OCI-LY7 (cell line): ENCODE measurements at regions not wholly inside any gene's neighbourhood (a gene's known extent, or its start where the extent isn't known, plus 50 kb on each side); places are given as distances from the start of the nearest gene placed in this dataset.

ENCODE experiments used
- BruUV-seq: library from RNA; stranded (reverse); fragments of 400-500 nt; replicated peaks from 2 replicates; lab custom pipeline; 2021; lab: Mats Ljungman, UMichigan
- CTCF ChIA-PET: fragments of 300-600 bp; sonication (Branson Sonifier 250); formaldehyde crosslinking; loops from one replicate; lab custom pipeline; 2022; ENCODE audit warnings: antibody characterized with exemption; ENCODE audit not compliant: unreplicated experiment; lab: Charles Lee
- POLR2A ChIA-PET: fragments of 300-600 bp; sonication (Branson Sonifier 250); formaldehyde crosslinking; loops from one replicate; lab custom pipeline; 2022; ENCODE audit warnings: antibody characterized with exemption; lab: Charles Lee
- DNase-seq: peaks from one replicate; pipeline ENCODE4 v3.0.0-alpha.2; 2015; ENCODE audit warnings: low spot score
- H2AFZ ChIP-seq: fragments of 200-600 bp; sonication (generic), shearing (Covaris generic); 2 replicates; pipeline ENCODE4 v1.6.1; 2014; ENCODE audit warnings: mild to moderate bottlenecking, antibody characterized with exemption, low read length, moderate library complexity
- H3K27ac ChIP-seq: fragments of 200-600 bp; sonication (generic); 2 replicates; pipeline ENCODE4 v1.5.1; 2014; ENCODE audit warnings: mixed run types, low read depth, mild to moderate bottlenecking, moderate library complexity, low read length, inconsistent platforms; ENCODE audit not compliant: poor library complexity, severe bottlenecking
- H3K36me3 ChIP-seq: fragments of 200-600 bp; sonication (generic); 2 replicates; pipeline ENCODE4 v1.6.1; 2014; ENCODE audit warnings: mild to moderate bottlenecking, antibody characterized with exemption, low read length, moderate library complexity, mixed read lengths; ENCODE audit not compliant: insufficient read depth
- H3K4me1 ChIP-seq: fragments of 200-600 bp; sonication (generic); 2 replicates; pipeline ENCODE4 v1.5.1; 2014; ENCODE audit warnings: mild to moderate bottlenecking, low read length; ENCODE audit not compliant: insufficient read depth, poor library complexity, severe bottlenecking
- H3K4me2 ChIP-seq: fragments of 200-600 bp; sonication (generic); 2 replicates; pipeline ENCODE4 v1.6.1; 2014; ENCODE audit warnings: mild to moderate bottlenecking, low read length
- H3K4me3 ChIP-seq: fragments of 200-600 bp; sonication (generic); 2 replicates; pipeline ENCODE4 v1.5.1; 2014; ENCODE audit warnings: mild to moderate bottlenecking, low read depth, low read length; ENCODE audit not compliant: poor library complexity, severe bottlenecking
- H3K79me2 ChIP-seq: fragments of 200-600 bp; sonication (generic); 2 replicates; pipeline ENCODE4 v1.6.1; 2016; ENCODE audit warnings: low read depth, mild to moderate bottlenecking, low read length, moderate library complexity, mixed read lengths; ENCODE audit not compliant: insufficient read depth
- H3K9me2 ChIP-seq: fragments of 200-600 bp; sonication (generic); 2 replicates; pipeline ENCODE4 v1.6.1; 2016; ENCODE audit warnings: mild to moderate bottlenecking, low read length, mixed read lengths; ENCODE audit not compliant: insufficient read depth
- H3K9me3 ChIP-seq: fragments of 200-600 bp; sonication (generic); 2 replicates; pipeline ENCODE4 v1.6.1; 2014; ENCODE audit warnings: mild to moderate bottlenecking, mixed run types, low read length, mixed read lengths
- H4K20me1 ChIP-seq: fragments of 200-600 bp; sonication (generic); 2 replicates; pipeline ENCODE4 v1.6.1; 2014; ENCODE audit warnings: mild to moderate bottlenecking, antibody characterized with exemption, low read length, moderate library complexity, mixed read lengths; ENCODE audit not compliant: insufficient read depth
- EZH2phosphoT487 ChIP-seq: fragments of 200-600 bp; sonication (generic); IDR thresholded peaks from 2 replicates; pipeline ENCODE4 v1.6.1; 2018; ENCODE audit warnings: low read depth, borderline replicate concordance, mild to moderate bottlenecking, mixed run types, antibody characterized with exemption, low read length, moderate library complexity, mixed read lengths
- intact Hi-C: fragments of 100-400 bp; cut with micrococcal nuclease; formaldehyde crosslinking; loops from one replicate; pipeline ENCODE4 v1.10.0; 2022; ENCODE audit not compliant: unreplicated experiment
- TF ChIP-seq, protein P1 (sequence below): fragments of 200-600 bp; sonication (generic); conservative IDR thresholded peaks from 2 replicates; pipeline ENCODE4 v1.5.1; 2014; ENCODE audit warnings: mild to moderate bottlenecking, antibody characterized with exemption, low read length, moderate library complexity, mixed read lengths

GRCh38 chr2:145593991-145594614, 1074.2 kb upstream of the ZEB2 start:
- ChIA-PET CTCF (no interaction called here), POLR2A (interaction anchor here (0.7 kb wide), 1 partner anchor 792 kb away, joined by 3 read pairs; no protein-coding TSS in a partner anchor)
- H2AFZ ChIP-seq, result peak overlapping the region; percentile 48; the same call in 1 of the 2 replicates
- H3K4me2 ChIP-seq, result no peak overlapping the region
- DNase-seq, result no peak
- H3K36me3 ChIP-seq, result no peaks in the 10 kb centered on the region
- no peaks in the 10 kb centered on the region for H3K9me2 ChIP-seq
- intact Hi-C loops, result no loop called here
- H3K4me3 ChIP-seq, result no peak overlapping the region
- H3K79me2 ChIP-seq, result no peaks in the 10 kb centered on the region
- no TSS peak for BruUV-seq
- TF ChIP-seq EZH2phosphoT487, result no peak
- TF ChIP-seq, protein P1, sequence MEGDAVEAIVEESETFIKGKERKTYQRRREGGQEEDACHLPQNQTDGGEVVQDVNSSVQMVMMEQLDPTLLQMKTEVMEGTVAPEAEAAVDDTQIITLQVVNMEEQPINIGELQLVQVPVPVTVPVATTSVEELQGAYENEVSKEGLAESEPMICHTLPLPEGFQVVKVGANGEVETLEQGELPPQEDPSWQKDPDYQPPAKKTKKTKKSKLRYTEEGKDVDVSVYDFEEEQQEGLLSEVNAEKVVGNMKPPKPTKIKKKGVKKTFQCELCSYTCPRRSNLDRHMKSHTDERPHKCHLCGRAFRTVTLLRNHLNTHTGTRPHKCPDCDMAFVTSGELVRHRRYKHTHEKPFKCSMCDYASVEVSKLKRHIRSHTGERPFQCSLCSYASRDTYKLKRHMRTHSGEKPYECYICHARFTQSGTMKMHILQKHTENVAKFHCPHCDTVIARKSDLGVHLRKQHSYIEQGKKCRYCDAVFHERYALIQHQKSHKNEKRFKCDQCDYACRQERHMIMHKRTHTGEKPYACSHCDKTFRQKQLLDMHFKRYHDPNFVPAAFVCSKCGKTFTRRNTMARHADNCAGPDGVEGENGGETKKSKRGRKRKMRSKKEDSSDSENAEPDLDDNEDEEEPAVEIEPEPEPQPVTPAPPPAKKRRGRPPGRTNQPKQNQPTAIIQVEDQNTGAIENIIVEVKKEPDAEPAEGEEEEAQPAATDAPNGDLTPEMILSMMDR, result no peak
- no peaks in the 10 kb centered on the region for H4K20me1 ChIP-seq
- H3K27ac ChIP-seq, result no peak overlapping the region
- H3K4me1 ChIP-seq, result peaks cover 17% of the 10 kb centered on the region
- H3K9me3 ChIP-seq, result no peaks in the 10 kb centered on the region

DNA sequence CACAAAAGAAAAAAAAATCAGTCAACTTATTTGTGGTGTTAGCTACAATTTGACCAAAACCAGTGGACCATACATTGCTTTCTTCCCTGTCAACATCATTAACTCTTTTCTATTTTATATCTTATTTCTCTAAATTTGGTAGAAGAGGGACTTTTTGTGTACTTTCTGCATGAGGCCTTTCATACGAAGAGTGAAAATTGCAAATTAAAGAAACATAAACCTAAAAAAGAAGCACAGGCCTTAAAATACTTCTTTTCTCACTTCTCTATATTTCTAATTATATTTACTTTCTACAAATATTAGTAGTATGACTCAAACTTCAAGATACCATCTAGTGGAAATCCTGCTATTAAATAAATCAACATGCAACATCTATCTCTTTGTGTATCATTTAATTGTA, 1073.4 kb upstream of the ZEB2 start:
- H3K4me3 ChIP-seq, result no peak overlapping the region
- no peak overlapping the region for H3K4me2 ChIP-seq
- no peak for DNase-seq
- peaks cover 17% of the 10 kb centered on the region for H3K4me1 ChIP-seq
- no peaks in the 10 kb centered on the region for H3K9me3 ChIP-seq
- H3K9me2 ChIP-seq, result no peaks in the 10 kb centered on the region
- intact Hi-C loops, result no loop called here
- ChIA-PET CTCF (no interaction called here), POLR2A (interaction anchor here (1.0 to 1.1 kb wide), 2 partner anchors 13 to 15 kb away, joined by 3 to 4 read pairs; no protein-coding TSS in a partner anchor)
- peak overlapping the region; percentile 48; the same call in 1 of the 2 replicates for H2AFZ ChIP-seq
- H3K36me3 ChIP-seq, result no peaks in the 10 kb centered on the region
- H4K20me1 ChIP-seq, result no peaks in the 10 kb centered on the region
- no peak overlapping the region for H3K27ac ChIP-seq
- no peak for TF ChIP-seq EZH2phosphoT487
- TF ChIP-seq, protein P1, result no peak
- no TSS peak for BruUV-seq
- H3K79me2 ChIP-seq, result no peaks in the 10 kb centered on the region

DNA sequence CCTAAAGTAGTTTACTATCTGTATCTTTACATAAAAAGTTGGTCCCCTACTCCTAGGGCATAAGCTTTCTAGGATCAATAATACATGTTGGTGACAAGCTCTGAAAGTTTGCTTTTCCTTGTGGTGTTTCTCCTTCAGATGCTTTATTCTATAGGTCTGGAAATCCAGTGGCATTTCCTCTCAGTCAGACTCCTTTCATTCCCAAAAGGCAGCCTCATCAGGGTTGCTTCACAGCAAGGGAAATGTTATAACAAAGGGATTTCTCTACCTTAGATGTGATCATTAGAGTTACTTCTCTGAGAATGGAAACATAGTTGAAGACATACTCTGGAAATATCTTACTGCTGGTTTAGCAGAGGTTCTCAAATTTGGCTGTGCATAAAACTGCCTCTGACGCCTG, 1072.4 kb upstream of the ZEB2 start:
- POLR2A ChIA-PET, result interaction anchor here (0.5 to 1.1 kb wide), 7 partner anchors 14 to 406 kb away, joined by 3 to 4 read pairs (median 3); no protein-coding TSS in a partner anchor
- no peak overlapping the region for H3K27ac ChIP-seq
- no peaks in the 10 kb centered on the region for H3K9me3 ChIP-seq
- DNase-seq, result no peak
- CTCF ChIA-PET, result no interaction called here
- H3K4me2 ChIP-seq, result no peak overlapping the region
- intact Hi-C loops, result no loop called here
- H3K36me3 ChIP-seq, result no peaks in the 10 kb centered on the region
- H3K4me1 ChIP-seq, result peaks cover 17% of the 10 kb centered on the region
- no peaks in the 10 kb centered on the region for H4K20me1 ChIP-seq
- no peak overlapping the region for H3K4me3 ChIP-seq
- H3K9me2 ChIP-seq, result no peaks in the 10 kb centered on the region
- H3K79me2 ChIP-seq, result no peaks in the 10 kb centered on the region
- BruUV-seq, result no TSS peak
- peak overlapping the region; percentile 48; the same call in 1 of the 2 replicates for H2AFZ ChIP-seq
- TF ChIP-seq, protein P1, result no peak
- TF ChIP-seq EZH2phosphoT487, result no peak
